ENCODE measurements at regions not wholly inside any gene's neighbourhood (a gene's known extent, or its start where the extent isn't known, plus 50 kb on each side); places are given as distances from the start of the nearest gene placed in this dataset.

DNA sequence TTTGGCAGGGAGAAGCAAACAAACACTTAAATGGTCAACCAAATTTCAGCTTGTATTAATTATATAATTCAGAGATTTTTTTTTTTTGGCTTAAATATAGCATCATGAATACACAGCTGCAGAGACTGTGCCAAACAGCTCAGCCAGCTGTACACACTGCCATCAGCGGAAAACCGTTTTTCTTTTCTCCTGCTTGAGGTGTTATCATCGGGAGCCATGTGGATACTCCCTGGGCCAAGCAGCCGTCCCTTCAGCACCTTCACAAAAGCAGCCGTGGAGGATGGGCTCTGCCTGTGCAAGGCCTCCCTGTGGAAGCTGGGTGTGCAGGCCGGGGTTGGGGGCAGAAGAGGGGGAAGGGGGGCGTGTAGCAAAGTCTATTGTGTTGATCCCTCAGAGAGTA, 85.0 kb downstream of the NUF2 start:
- TF ChIP-seq, protein P1, sequence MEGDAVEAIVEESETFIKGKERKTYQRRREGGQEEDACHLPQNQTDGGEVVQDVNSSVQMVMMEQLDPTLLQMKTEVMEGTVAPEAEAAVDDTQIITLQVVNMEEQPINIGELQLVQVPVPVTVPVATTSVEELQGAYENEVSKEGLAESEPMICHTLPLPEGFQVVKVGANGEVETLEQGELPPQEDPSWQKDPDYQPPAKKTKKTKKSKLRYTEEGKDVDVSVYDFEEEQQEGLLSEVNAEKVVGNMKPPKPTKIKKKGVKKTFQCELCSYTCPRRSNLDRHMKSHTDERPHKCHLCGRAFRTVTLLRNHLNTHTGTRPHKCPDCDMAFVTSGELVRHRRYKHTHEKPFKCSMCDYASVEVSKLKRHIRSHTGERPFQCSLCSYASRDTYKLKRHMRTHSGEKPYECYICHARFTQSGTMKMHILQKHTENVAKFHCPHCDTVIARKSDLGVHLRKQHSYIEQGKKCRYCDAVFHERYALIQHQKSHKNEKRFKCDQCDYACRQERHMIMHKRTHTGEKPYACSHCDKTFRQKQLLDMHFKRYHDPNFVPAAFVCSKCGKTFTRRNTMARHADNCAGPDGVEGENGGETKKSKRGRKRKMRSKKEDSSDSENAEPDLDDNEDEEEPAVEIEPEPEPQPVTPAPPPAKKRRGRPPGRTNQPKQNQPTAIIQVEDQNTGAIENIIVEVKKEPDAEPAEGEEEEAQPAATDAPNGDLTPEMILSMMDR (IDR thresholded peaks at IDR 0.05; ENCODE audit: insufficient read depth, missing control alignments) = no peak
- DNase-seq (ENCODE audit: insufficient read length, low spot score) (no peak), FAIRE-seq (no peak)

DNA sequence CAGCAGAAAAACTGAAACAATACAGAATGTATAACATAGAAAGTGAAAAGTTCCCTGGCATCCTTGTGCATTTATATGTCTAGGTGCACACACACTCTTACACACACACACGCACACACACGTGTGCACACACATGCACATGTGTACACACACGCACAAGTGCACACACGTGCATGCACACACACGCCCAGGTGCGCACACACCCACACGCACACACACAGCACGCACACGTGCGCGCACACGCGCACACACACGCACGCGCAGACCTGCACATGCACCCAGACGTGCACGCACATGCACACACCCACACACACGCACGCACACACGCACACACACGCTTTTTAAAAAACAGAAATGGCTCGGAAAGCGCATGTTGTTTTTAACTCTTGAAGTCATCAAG, 86.5 kb downstream of the NUF2 start:
- TF ChIP-seq, protein P1 (IDR thresholded peaks at IDR 0.05; ENCODE audit: insufficient read depth, missing control alignments) = no peak
- DNase-seq (ENCODE audit: insufficient read length, low spot score) (no peak), FAIRE-seq (no peak)

DNA sequence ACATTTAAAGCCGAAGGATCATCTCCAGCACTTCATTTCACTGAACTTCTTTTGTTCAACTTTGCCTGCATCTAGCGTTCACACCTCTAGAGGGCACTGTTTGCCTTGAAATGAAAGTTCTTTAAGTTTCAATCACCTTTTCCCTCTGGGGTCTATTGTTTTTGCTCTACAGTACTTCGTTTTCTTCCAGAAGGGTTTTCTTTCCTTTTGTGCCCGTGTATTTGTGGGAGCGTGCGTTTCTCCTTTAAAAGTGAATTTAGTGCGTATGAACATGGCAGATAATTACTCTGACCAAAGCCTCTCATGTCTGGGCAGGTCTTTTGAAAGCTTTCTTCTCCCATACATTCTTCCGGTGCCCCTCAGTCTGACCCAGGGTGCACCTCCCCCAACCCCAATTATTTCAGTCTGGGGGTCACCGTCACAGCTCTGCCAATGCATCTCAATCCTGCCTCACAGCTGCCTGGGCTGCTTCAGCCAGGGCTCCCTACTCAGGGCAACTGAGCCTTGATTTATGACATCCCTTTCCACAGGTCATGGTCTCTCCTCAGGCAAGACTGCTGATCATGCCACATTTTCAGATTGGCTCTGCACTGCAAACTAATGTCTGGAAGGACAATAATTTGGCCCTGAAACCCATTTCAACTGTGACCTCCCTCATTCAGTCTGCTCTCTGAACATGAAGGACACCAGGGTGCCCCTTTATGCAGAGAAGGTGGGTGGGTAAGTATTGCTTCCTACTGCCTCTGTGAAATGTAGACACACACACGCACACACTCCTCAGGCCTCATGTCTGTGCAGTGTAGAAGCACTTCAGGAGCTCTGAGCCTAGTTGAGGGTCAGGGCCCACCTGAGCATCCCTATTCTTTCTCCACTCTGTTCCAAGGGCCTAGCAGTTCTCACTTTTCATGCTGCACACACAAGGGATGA, 88.6 kb downstream of the NUF2 start:
- FAIRE-seq (peak; percentile 99), DNase-seq (ENCODE audit: insufficient read length, low spot score) (no peak)
- TF ChIP-seq, protein P1 (IDR thresholded peaks at IDR 0.05; ENCODE audit: insufficient read depth, missing control alignments) = peak; percentile 92

DNA sequence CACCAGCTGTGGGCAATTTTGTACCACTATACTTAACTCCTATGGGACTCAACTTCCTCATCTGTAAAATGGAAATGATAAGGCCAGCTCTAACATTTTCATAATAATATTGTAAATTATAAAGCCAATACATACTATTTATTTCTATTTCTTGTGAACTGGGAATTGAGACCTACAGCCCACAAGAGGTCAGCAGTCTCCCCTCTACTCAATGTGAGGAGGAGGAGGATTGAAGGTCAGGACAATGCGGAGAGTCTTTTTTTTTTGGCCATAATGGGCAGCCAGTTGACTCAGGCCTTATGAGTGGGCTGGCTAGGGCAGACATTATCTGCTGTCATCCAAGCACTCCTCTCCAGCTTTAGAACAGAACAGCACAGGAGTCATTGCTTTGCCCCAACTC, 90.5 kb downstream of the NUF2 start:
- FAIRE-seq = no peak
- DNase-seq (ENCODE audit: insufficient read length, low spot score) = no peak
- TF ChIP-seq, protein P1 (IDR thresholded peaks at IDR 0.05; ENCODE audit: insufficient read depth, missing control alignments) = peak; percentile 13

DNA sequence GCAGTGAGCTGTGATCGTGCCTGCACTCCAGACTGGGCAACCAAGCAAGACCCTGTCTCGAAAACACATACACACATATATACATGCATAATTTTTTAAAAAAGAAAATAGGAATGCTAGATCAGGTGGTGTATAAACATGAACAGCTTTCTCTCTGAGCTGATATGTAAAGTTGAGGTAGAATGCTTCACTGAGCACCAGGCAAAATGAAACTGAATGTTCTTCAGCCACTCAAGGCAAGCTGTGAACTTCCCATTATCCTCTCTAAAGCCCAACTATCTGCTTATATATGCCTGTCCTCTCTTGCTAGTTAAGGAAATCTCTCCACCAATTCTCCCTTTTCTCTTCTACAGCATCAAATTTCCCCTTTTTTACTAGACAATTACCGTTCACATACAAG, 93.0 kb downstream of the NUF2 start:
- TF ChIP-seq, protein P1 (IDR thresholded peaks at IDR 0.05; ENCODE audit: insufficient read depth, missing control alignments) = no peak
- no peak for FAIRE-seq
- no peak for DNase-seq (ENCODE audit: insufficient read length, low spot score)

DNA sequence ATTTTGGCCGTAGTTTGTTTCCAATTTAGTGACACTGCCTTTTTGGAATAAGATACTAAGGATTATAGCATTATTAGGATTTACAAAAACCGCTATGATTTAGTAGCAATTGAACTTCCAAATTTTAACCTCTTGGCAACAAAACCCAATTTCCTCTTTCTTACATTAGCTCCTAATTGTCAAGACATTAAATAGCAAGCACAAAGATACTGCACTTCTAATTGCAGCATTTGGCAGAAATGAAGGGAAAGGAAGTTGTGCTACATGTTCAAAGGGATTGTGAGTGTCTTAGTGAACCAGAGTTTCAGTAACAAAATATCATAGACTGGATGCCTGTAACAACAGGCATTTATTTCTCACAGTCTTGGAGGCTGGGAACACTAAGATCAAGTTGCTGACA, 99.9 kb downstream of the NUF2 start:
- no peak for DNase-seq (ENCODE audit: insufficient read length, low spot score)
- peak; percentile 96 for FAIRE-seq
- TF ChIP-seq, protein P1 (IDR thresholded peaks at IDR 0.05; ENCODE audit: insufficient read depth, missing control alignments) = no peak

DNA sequence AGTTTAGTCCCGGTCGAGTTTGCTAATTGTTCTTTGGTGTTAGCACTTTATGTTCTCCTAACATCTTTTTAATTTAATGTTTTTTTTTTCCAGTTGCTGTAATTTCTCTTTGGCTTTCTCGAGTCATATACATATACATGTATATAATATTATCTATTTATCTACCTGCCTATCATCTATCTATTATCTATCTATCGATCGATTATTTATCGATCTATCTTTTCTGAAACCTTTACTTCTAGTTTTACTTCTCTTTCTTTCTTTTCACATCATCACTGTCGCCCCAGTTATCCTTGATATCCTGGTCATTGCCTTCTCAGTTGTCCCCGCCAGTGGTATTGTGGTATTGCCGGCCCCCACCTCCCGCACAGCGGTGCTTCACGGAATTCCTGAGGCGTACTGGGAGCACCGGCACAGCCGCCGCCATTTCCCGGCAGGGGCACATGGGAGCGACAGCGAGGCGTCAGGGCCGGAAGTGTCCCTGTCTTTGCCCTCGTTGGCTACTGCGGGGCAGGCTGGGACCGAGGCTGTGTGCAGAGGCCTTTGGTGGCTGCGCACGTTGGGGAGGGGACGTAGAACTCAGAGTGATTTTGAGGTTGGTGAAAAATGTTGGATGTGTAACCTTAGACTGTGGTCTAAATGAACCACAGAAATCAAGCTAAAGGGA, 101.1 kb downstream of the NUF2 start:
- FAIRE-seq = no peak
- no peak for DNase-seq (ENCODE audit: insufficient read length, low spot score)
- TF ChIP-seq, protein P1 (IDR thresholded peaks at IDR 0.05; ENCODE audit: insufficient read depth, missing control alignments) = no peak

Measured in D721Med (cell line).